HEK293T (cell line): ENCODE measurements at regions not wholly inside any gene's neighbourhood (a gene's known extent, or its start where the extent isn't known, plus 50 kb on each side); places are given as distances from the start of the nearest gene placed in this dataset.

Source experiments
- CTBP1 ChIP-seq: fragments of 450-650 bp; IDR thresholded peaks from 2 replicates; pipeline ENCODE4 v1.6.1; 2016; ENCODE audit warnings: borderline replicate concordance
- FOXK2 ChIP-seq: fragments of 450-650 bp; IDR thresholded peaks from 2 replicates; pipeline ENCODE4 v1.6.1; 2016; ENCODE audit warnings: mild to moderate bottlenecking
- FOXM1 ChIP-seq: fragments of 450-650 bp; IDR thresholded peaks from 2 replicates; pipeline ENCODE4 v1.6.1; 2017; ENCODE audit warnings: mild to moderate bottlenecking, borderline replicate concordance
- L3MBTL2 ChIP-seq: fragments of 450-650 bp; conservative IDR thresholded peaks from 2 replicates; pipeline ENCODE4 v1.6.1; 2016; ENCODE audit warnings: mild to moderate bottlenecking
- LEF1 ChIP-seq: fragments of 450-650 bp; IDR thresholded peaks from 2 replicates; pipeline ENCODE4 v1.6.1; 2017; ENCODE audit warnings: mild to moderate bottlenecking, borderline replicate concordance
- NFRKB ChIP-seq: fragments of 450-650 bp; IDR thresholded peaks from 2 replicates; pipeline ENCODE4 v1.6.1; 2016; ENCODE audit warnings: mild to moderate bottlenecking, moderate library complexity
- SP1 ChIP-seq: fragments of 450-650 bp; IDR thresholded peaks from 2 replicates; pipeline ENCODE4 v1.6.1; 2017
- TARDBP ChIP-seq: fragments of 450-650 bp; IDR thresholded peaks from 2 replicates; pipeline ENCODE4 v1.6.1; 2016

GRCh38 chr21:23887725-23888306 is 1719.5 kb downstream of the MRPL39 start:
- TF ChIP-seq TARDBP: no peak
- TF ChIP-seq FOXM1: no peak
- no peak for TF ChIP-seq FOXK2
- no peak for TF ChIP-seq L3MBTL2
- no peak for TF ChIP-seq NFRKB
- no peak for TF ChIP-seq SP1
- TF ChIP-seq LEF1: no peak
- TF ChIP-seq CTBP1: no peak
